ENCODE measurements at regions not wholly inside any gene's neighbourhood (a gene's known extent, or its start where the extent isn't known, plus 50 kb on each side); places are given as distances from the start of the nearest gene placed in this dataset.
"Not testable (repeated sequence)": the region's sequence is repeated elsewhere in the genome, so short reads cannot be mapped to it uniquely, and the experiment has no call there.

DNA sequence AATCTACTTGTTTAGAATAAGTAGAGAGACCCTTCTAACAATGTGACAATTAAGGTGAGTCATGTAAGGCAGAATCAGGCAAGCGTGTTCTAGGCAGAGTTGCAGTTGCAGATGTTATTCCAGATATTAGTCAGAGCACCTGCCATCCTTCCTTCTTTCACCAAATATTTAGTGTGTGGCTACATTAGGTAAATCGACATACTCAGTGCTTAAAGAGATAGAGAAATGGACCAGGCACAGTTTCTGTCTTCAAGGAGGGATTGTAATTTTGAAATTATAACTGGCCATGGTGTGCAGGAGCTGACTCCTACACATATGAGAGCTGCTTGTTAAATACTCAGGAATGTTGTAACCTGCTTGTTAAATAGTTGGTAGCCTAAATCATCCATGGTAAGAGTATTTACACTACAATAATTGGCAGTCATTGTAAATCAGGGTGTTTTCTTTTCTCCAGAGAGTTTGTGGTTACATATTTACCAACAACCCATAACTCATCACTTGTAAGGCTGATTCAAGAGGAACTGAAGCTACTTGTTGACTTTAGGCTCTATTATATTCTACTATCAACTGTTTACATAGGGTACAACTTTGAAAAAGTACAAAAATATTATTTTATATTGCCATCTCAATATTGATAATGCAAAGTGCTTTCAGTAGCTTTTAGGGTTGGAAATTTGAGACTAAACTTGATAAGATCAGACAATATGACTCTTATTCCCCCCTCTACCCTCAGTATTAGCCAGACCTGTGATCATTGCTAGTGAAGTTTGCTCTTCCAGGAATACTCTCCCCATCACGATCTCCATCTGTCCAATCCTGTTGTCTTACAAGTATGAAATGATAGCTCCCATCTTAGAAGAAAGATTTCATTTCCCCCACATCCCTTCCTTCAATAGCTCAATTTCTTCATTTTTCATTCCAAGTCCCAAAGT is 607.1 kb downstream of the COL12A1 start:
- ATAC-seq (no peak), DNase-seq (no peak)
- Mint-ChIP-seq H3K4me1 (no peaks in the 10 kb centered on the region), H3K9me3 (ENCODE audit: low read depth) (no peaks in the 10 kb centered on the region), H3K4me3 (no peak overlapping the region), H3K36me3 (no peaks in the 10 kb centered on the region), H3K27me3 (no peaks in the 10 kb centered on the region), H3K27ac (no peak overlapping the region)
- CTCF ChIA-PET = no interaction called here

DNA sequence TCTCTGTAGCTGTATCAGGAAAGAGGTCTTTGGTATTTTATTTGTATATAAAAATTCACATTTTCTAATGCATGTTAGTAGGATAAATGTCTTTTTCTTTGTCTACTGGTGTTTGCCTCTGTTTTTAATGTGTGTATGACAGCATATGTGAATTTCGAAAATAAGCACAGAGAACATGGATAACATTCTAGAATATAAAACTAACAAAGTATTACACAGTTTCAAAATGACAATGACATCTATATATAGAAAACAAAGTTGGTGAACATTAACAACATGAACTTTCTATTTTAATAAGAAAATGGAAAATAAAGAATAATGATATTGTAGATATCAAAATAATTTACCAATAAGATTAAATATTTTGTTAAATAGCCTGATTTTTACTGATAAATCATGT is 608.0 kb downstream of the COL12A1 start:
- Mint-ChIP-seq H3K27me3 (no peaks in the 10 kb centered on the region), H3K9me3 (ENCODE audit: low read depth) (no peaks in the 10 kb centered on the region), H3K27ac (no peak overlapping the region), H3K36me3 (no peaks in the 10 kb centered on the region), H3K4me1 (no peaks in the 10 kb centered on the region), H3K4me3 (no peak overlapping the region)
- CTCF ChIA-PET = no interaction called here
- ATAC-seq (no peak), DNase-seq (no peak)

DNA sequence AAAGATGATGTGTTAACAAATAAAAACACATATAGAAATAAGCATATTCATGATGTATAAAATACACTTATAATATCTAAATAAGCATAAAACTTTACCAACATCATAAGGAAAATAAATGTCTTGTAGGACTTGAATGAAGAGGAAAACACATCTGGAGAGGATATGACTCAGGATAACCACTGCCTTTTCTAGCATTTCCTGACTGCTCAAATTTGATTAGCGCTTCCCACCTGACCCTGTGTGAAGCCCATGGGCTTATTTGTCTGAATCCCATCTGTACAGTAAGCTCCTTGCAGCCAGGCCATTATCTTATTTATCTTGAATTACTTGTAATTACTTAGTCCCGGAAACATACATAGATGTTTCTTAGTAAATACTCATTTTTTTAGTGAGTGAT is 608.6 kb downstream of the COL12A1 start:
- no peak for DNase-seq
- ATAC-seq = no peak
- Mint-ChIP-seq H3K36me3 (no peaks in the 10 kb centered on the region), H3K9me3 (ENCODE audit: low read depth) (no peaks in the 10 kb centered on the region), H3K4me3 (no peak overlapping the region), H3K27me3 (no peaks in the 10 kb centered on the region), H3K27ac (no peak overlapping the region), H3K4me1 (no peaks in the 10 kb centered on the region)
- CTCF ChIA-PET = no interaction called here

DNA sequence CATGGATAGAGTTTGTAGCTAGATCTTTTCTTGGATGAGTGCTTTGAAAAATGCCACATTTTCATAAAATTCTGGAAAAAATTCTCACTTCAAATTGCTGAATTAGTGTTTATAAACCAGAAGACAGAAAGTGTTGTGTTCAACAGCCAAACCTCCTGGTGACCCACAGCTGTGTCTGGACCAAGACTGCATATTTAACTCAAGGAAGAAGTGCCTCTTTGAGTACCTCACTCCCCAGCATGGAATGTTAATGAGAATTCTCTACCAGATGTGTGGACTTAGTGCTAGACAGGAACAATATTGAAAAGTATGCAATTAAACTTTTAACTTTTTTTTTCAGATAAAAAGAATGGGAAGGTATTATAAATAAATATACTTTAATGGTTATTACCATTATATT is 609.3 kb downstream of the COL12A1 start:
- Mint-ChIP-seq H3K9me3 (ENCODE audit: low read depth) (no peaks in the 10 kb centered on the region), H3K36me3 (no peaks in the 10 kb centered on the region)
- CTCF ChIA-PET = no interaction called here

DNA sequence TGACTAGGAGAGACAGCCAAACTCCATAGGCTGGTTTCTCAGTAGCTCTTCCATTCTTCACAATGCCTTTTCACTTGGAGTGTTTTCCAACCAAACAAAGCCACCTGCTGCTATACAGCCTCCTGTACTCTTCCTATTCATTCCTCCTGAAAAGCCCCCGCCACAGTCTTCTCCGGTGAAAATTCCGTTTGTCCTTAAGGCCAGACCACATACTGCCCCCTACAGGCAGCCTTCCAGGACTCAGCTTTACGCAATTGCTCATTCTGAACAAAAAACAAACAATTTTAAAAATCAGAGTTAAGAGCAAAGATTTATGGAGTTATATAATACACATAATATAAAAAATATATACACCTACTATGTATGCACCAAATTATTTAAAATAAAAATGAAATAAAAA is 611.5 kb downstream of the COL12A1 start:
- DNase-seq; H3K4me3 Mint-ChIP-seq; H3K36me3 Mint-ChIP-seq; H3K4me1 Mint-ChIP-seq; H3K27ac Mint-ChIP-seq; H3K27me3 Mint-ChIP-seq; H3K9me3 Mint-ChIP-seq (ENCODE audit: low read depth); ATAC-seq; CTCF ChIA-PET: not testable (repeated sequence)

More for the DNA sequence above, 609.3 kb downstream of the COL12A1 start:
- no peak for ATAC-seq
- no peaks in the 10 kb centered on the region for H3K4me1 Mint-ChIP-seq
- H3K27ac Mint-ChIP-seq = no peak overlapping the region
- no peak overlapping the region for H3K4me3 Mint-ChIP-seq
- no peaks in the 10 kb centered on the region for H3K27me3 Mint-ChIP-seq
- DNase-seq = no peak

DNA sequence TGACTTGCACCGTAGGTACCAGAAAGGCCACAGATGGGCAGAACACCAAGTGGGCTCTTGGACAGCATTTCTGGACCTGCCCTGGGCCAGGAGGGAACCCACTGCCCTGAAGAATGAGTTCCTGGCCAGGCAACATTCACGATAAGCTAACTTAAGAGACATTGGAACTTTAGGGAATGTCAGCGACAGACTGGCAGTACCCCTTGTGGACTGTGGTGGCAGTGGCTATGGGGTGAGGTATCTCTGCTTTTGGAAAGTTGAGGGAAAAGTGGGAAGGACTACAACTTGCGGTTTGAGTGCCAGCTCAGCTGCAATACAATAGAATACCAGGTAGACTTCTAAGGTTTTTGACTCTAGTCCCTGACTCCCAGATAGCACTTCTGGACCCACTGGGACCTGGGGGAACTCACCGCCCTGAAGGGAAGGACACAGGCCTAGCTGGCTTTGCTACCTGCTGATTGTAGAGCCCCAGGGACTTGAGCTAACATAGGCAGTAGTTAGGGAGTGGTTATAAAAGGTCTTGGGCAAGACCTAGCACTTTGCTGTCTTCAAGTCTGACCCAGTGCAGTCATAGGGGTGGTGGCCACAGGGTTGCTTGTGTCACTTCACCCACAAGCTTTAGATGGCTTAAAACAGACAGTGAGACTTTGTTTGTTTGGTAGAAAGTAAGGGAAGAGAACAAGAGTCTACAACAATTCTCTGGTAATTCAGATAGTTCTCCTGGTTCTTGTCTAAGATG is 617.6 kb downstream of the COL12A1 start:
- ATAC-seq (no peak), DNase-seq (no peak)
- no peaks in the 10 kb centered on the region for H3K36me3 Mint-ChIP-seq
- H3K4me1 Mint-ChIP-seq = no peaks in the 10 kb centered on the region
- H3K9me3 Mint-ChIP-seq (ENCODE audit: low read depth) = no peaks in the 10 kb centered on the region
- no peaks in the 10 kb centered on the region for H3K27me3 Mint-ChIP-seq
- H3K27ac Mint-ChIP-seq = no peak overlapping the region
- H3K4me3 Mint-ChIP-seq = no peak overlapping the region
- CTCF ChIA-PET = no interaction called here

DNA sequence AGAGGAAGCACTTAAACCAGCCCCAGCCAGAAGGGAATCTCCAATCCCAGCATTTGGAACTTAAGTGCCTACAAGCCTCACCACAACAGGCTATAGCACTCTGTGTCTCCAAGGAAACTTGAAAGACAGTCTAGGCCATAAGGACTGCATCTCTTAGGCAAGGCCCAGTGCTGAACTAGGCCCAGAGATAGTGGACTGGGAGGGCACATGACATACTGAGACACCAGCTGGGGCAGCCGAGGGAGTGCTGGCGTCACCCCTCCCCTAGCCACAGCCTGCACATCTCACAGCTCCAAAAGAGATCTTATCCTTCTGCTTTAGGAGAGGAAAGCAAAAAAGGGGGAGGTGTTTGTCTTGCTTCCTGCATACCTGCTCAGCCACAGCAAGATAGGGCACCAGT is 618.5 kb downstream of the COL12A1 start:
- DNase-seq = no peak
- no peaks in the 10 kb centered on the region for H3K9me3 Mint-ChIP-seq (ENCODE audit: low read depth)
- H3K4me1 Mint-ChIP-seq = no peaks in the 10 kb centered on the region
- ATAC-seq = no peak
- H3K4me3 Mint-ChIP-seq = no peak overlapping the region
- no peaks in the 10 kb centered on the region for H3K27me3 Mint-ChIP-seq
- H3K36me3 Mint-ChIP-seq = no peaks in the 10 kb centered on the region
- CTCF ChIA-PET = no interaction called here
- no peak overlapping the region for H3K27ac Mint-ChIP-seq

DNA sequence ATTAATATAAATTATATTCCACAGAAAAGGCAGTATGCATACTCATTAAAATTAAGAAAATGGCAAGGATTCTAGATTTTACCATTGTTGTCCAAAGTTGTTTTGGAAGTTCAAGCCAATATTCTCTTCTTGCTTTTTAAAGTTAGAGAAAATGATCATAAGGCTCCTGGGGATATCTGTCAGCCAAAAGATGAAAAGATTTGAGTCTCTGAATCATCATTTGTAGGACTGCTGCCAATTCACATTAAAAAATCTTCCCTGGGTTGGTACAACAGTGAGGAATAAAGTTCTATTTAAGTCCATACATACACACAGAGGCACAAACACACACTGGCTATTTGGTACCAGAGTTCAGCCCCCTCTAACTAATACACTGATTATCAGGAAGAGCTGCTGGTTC is 620.1 kb downstream of the COL12A1 start:
- no peaks in the 10 kb centered on the region for H3K9me3 Mint-ChIP-seq (ENCODE audit: low read depth)
- H3K36me3 Mint-ChIP-seq = no peaks in the 10 kb centered on the region
- H3K4me1 Mint-ChIP-seq = no peaks in the 10 kb centered on the region
- no peak overlapping the region for H3K27ac Mint-ChIP-seq
- H3K27me3 Mint-ChIP-seq = no peaks in the 10 kb centered on the region
- no peak for ATAC-seq
- CTCF ChIA-PET = no interaction called here
- DNase-seq = no peak
- no peak overlapping the region for H3K4me3 Mint-ChIP-seq

DNA sequence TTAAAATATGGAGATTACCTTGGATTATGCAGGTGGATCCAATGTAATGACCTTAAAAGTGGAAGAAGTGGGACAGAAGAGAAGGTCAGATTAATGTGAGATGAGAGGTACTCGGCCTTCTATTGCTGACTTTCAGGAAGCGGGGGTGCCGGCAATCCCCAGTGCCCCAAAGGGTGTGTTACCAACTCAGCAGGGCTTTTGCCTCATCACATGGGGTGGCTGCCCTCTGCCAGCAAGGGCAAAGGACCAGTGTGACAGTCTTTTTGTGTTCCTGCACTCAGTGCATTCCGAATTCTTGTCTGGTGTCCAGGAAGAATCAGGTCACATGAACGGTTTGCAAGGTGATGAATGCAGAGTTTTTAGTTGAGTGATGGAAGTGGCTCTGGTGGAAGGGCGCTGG is 624.2 kb downstream of the COL12A1 start:
- Mint-ChIP-seq H3K27ac (no peak overlapping the region), H3K9me3 (ENCODE audit: low read depth) (no peaks in the 10 kb centered on the region), H3K4me1 (no peaks in the 10 kb centered on the region), H3K36me3 (no peaks in the 10 kb centered on the region), H3K27me3 (no peaks in the 10 kb centered on the region), H3K4me3 (no peak overlapping the region)
- no peak for DNase-seq
- ATAC-seq = no peak
- CTCF ChIA-PET = no interaction called here

DNA sequence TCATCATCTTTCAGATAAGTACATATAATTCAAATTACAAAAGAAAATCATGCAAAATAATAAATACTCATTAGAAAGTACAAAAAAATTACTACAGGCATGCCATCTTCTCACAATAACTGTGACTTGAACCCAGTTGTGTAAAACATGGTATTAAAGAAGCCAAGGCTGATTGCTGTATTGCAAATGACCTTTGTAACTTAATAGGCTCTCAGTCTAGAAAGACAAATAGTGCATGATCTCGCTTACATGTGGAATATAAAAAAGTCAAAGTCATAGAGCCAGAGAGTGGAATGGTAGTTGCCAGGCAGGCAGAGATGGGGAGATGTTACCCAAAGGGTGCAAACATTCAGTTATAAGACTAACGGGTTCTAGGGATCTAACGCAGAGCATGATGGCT is 626.1 kb downstream of the COL12A1 start:
- H3K27ac Mint-ChIP-seq = no peak overlapping the region
- CTCF ChIA-PET = no interaction called here
- no peaks in the 10 kb centered on the region for H3K4me1 Mint-ChIP-seq

DNA sequence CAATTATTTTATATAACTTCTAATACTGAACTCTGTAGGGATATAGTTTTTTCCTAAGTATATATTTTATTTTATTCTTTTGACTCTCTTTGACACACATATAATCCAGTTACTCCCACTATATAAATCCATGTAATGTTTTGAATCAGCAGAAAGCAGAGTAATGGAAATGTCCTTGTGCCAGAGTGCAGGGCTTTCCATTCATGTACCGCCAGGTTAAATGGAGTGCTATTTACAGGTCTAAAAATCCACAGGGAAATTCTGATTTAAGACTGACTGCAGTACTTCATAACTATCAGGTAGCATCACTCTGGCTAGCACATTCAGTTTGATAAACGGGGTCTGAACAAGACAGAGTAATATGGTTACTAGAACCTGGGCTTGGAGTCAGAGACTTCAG is 626.8 kb downstream of the COL12A1 start:
- ATAC-seq = no peak
- CTCF ChIA-PET = no interaction called here

More for the DNA sequence above, 626.1 kb downstream of the COL12A1 start:
- no peak overlapping the region for H3K4me3 Mint-ChIP-seq
- no peaks in the 10 kb centered on the region for H3K27me3 Mint-ChIP-seq
- DNase-seq (no peak), ATAC-seq (no peak)
- H3K36me3 Mint-ChIP-seq = no peaks in the 10 kb centered on the region
- no peaks in the 10 kb centered on the region for H3K9me3 Mint-ChIP-seq (ENCODE audit: low read depth)

DNA sequence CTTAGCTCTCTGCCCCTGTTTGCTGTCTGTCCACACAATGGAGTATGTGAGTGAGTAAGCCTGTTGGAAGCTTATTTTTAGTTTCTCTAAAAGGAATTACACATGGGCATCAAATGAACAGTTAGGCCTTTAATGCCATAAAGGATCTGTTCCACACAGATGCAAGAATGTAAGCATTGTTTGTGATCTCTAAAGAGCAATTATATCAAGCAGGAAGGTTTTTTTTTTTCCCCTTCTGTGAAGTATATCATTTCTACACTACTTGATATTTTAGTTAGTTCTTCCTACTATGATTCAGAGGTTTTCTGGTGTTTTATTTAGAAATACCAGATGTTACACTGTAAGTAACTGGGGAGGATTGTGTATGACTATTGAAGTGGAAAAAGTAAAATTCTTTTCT is 627.5 kb downstream of the COL12A1 start:
- CTCF ChIA-PET = no interaction called here

More for the DNA sequence above, 626.8 kb downstream of the COL12A1 start:
- Mint-ChIP-seq H3K36me3 (no peaks in the 10 kb centered on the region), H3K9me3 (ENCODE audit: low read depth) (no peaks in the 10 kb centered on the region), H3K4me1 (no peaks in the 10 kb centered on the region), H3K27me3 (no peaks in the 10 kb centered on the region), H3K27ac (no peak overlapping the region), H3K4me3 (no peak overlapping the region)
- no peak for DNase-seq

DNA sequence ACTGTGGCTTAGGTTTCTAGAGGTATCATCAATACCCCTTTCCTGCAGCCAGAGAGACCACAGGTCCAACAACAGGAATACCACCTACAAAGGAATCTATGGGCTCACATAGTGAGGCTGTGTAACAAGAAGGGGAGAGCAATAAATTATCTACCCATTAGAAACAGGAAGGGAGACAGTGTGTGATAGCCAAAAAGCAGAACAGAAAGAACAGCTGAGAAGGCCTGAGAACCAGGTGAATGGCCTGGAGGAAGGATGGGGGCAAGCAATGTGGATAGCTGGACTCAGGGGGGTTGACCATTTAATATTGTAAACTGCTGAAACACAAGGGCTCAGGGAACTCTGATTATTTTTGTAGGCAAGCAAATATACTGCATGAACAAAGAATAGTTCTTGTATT is 628.2 kb downstream of the COL12A1 start:
- no peak for DNase-seq
- H3K36me3 Mint-ChIP-seq = no peaks in the 10 kb centered on the region
- no peaks in the 10 kb centered on the region for H3K27me3 Mint-ChIP-seq
- H3K27ac Mint-ChIP-seq = no peak overlapping the region
- H3K9me3 Mint-ChIP-seq (ENCODE audit: low read depth) = no peaks in the 10 kb centered on the region
- CTCF ChIA-PET = no interaction called here
- H3K4me3 Mint-ChIP-seq = no peak overlapping the region
- ATAC-seq = no peak
- no peaks in the 10 kb centered on the region for H3K4me1 Mint-ChIP-seq

More for the DNA sequence above, 627.5 kb downstream of the COL12A1 start:
- H3K27ac Mint-ChIP-seq = no peak overlapping the region
- no peaks in the 10 kb centered on the region for H3K27me3 Mint-ChIP-seq
- no peak for DNase-seq
- ATAC-seq = no peak
- H3K4me1 Mint-ChIP-seq = no peaks in the 10 kb centered on the region
- H3K36me3 Mint-ChIP-seq = no peaks in the 10 kb centered on the region
- no peak overlapping the region for H3K4me3 Mint-ChIP-seq
- H3K9me3 Mint-ChIP-seq (ENCODE audit: low read depth) = no peaks in the 10 kb centered on the region

DNA sequence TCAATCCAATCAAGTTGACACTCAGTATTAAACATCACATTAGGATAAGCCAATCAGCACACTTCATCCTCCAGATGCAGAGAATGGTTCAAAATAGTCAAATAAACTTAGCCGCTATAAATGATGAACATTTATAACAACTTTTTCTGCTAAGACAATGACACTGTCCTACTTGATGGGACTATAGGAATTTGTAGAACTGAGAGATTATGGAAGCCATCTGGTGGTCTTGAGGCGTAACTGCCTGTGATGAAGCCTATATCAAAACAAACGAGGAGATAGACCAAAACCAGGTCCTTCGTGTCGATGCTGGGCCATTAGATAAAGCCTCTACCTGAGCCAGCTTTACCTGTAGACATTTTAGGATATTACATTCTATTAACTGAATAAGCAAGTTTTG is 631.1 kb downstream of the COL12A1 start:
- Mint-ChIP-seq H3K36me3 (no peaks in the 10 kb centered on the region), H3K9me3 (ENCODE audit: low read depth) (no peaks in the 10 kb centered on the region), H3K27ac (no peak overlapping the region), H3K4me1 (no peaks in the 10 kb centered on the region), H3K27me3 (no peaks in the 10 kb centered on the region), H3K4me3 (no peak overlapping the region)
- ATAC-seq (no peak), DNase-seq (no peak)
- CTCF ChIA-PET = no interaction called here

Data from activated CD8-positive, alpha-beta memory T cell treated with anti-CD3 and anti-CD28 coated beads, Interleukin-2, amount 10 ng/mL, durations not matched to agents 7 days and 5 days (primary cell).